Neural crest cell (in vitro differentiated cells): ENCODE measurements at regions not wholly inside any gene's neighbourhood (a gene's known extent, or its start where the extent isn't known, plus 50 kb on each side); places are given as distances from the start of the nearest gene placed in this dataset.
A peak's percentile ranks its signal among the peaks of the same experiment; 100 is the strongest.

Experiments
- DNase-seq: peaks from one replicate; pipeline ENCODE4 v3.0.0; 2021; ENCODE audit warnings: low read depth, mixed read lengths, low spot score
- H3K27ac Mint-ChIP-seq: one replicate; pipeline ENCODE4 v1.8.0; 2021; ENCODE audit warnings: mild to moderate bottlenecking, mixed read lengths; ENCODE audit not compliant: unreplicated experiment
- H3K27me3 Mint-ChIP-seq: 2 replicates; pipeline ENCODE4 v1.8.0; 2021; ENCODE audit warnings: low read depth, mild to moderate bottlenecking, mixed read lengths
- H3K36me3 Mint-ChIP-seq: 2 replicates; pipeline ENCODE4 v1.8.0; 2021; ENCODE audit warnings: low read depth, mild to moderate bottlenecking, mixed read lengths
- H3K4me1 Mint-ChIP-seq: 2 replicates; pipeline ENCODE4 v1.8.0; 2021; ENCODE audit warnings: mixed read lengths
- H3K4me3 Mint-ChIP-seq: one replicate; pipeline ENCODE4 v1.8.0; 2021; ENCODE audit warnings: mild to moderate bottlenecking, mixed read lengths
- H3K9me3 Mint-ChIP-seq: 2 replicates; pipeline ENCODE4 v1.8.0; 2021; ENCODE audit warnings: mixed read lengths
- TF ChIP-seq, protein P1 (sequence below): fragments of 200-600 bp; sonication (generic); conservative IDR thresholded peaks from 2 replicates; pipeline ENCODE4 v1.5.0; 2021; ENCODE audit warnings: antibody characterized with exemption, mild to moderate bottlenecking

DNA sequence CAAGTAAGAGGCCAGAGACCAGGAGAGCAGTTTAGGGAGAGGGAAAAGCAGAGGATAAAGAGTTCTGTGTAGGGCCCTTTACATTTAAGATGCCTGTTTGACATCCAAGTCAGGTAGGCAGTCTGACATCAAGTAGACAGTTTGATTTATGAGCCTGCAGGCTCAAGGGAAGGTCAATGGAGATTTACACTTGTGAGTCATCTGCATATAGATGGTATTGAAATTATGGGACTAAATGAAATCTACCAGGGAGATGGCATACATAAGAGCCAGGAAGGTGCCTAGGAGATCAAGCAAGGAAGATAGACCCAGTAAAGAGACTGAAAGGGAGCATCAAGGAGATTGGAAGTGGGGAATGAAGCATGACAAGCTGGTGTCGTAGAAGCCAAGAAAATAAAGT, 212.4 kb upstream of the PKDCC start:
- TF ChIP-seq, protein P1, sequence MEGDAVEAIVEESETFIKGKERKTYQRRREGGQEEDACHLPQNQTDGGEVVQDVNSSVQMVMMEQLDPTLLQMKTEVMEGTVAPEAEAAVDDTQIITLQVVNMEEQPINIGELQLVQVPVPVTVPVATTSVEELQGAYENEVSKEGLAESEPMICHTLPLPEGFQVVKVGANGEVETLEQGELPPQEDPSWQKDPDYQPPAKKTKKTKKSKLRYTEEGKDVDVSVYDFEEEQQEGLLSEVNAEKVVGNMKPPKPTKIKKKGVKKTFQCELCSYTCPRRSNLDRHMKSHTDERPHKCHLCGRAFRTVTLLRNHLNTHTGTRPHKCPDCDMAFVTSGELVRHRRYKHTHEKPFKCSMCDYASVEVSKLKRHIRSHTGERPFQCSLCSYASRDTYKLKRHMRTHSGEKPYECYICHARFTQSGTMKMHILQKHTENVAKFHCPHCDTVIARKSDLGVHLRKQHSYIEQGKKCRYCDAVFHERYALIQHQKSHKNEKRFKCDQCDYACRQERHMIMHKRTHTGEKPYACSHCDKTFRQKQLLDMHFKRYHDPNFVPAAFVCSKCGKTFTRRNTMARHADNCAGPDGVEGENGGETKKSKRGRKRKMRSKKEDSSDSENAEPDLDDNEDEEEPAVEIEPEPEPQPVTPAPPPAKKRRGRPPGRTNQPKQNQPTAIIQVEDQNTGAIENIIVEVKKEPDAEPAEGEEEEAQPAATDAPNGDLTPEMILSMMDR: no peak
- Mint-ChIP-seq H3K4me1 (no peaks in the 10 kb centered on the region), H3K27me3 (peaks cover 76% of the 10 kb centered on the region), H3K9me3 (no peaks in the 10 kb centered on the region), H3K27ac (no peak overlapping the region), H3K4me3 (no peak overlapping the region), H3K36me3 (no peaks in the 10 kb centered on the region)
- DNase-seq: no peak

DNA sequence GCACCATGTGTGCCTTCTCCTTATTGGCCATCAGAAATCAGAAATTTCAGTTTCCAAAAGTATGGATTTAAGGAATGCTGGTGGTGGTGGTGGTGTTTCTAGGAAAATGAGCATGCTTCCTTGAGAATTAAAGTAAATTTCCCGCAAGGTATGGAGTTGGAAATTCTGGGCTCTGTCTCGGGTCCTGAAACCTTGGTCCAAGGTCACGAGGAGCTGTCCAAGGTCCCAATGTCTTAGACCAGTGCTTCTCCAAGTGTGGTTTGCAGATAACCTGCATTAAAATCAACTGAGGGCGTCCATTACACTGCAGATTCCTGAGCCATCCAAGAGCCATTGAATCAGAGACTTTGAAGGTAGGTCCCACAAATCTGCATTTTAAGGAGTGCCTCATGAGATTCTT, 210.9 kb upstream of the PKDCC start:
- H3K27ac Mint-ChIP-seq: no peak overlapping the region
- TF ChIP-seq, protein P1: no peak
- no peaks in the 10 kb centered on the region for H3K9me3 Mint-ChIP-seq
- peaks cover 82% of the 10 kb centered on the region for H3K27me3 Mint-ChIP-seq
- H3K4me3 Mint-ChIP-seq: no peak overlapping the region
- peak; percentile 39 for DNase-seq
- no peaks in the 10 kb centered on the region for H3K36me3 Mint-ChIP-seq
- H3K4me1 Mint-ChIP-seq: peaks cover 5% of the 10 kb centered on the region

DNA sequence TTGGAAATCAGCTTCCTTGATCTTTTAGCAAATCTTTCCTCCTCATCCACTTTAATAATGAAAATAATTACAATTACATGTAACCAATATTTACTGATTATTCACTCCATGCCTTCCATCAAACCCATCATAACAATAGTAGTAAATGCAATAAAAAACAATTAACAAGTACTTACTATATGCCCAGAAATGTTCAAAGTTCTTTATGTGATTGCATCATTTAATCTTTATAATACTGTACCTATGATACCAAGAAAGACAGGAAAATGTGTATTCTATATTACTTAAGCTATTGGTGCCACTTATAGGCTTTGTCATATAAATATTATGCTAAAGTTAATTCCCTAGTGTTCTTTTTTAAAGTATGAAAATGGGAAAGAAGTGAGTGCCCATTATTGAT, 210.2 kb upstream of the PKDCC start:
- Mint-ChIP-seq H3K4me1 (peaks cover 5% of the 10 kb centered on the region), H3K27me3 (peaks cover 83% of the 10 kb centered on the region), H3K27ac (no peak overlapping the region), H3K9me3 (no peaks in the 10 kb centered on the region), H3K36me3 (no peaks in the 10 kb centered on the region), H3K4me3 (no peak overlapping the region)
- no peak for DNase-seq
- TF ChIP-seq, protein P1: no peak

DNA sequence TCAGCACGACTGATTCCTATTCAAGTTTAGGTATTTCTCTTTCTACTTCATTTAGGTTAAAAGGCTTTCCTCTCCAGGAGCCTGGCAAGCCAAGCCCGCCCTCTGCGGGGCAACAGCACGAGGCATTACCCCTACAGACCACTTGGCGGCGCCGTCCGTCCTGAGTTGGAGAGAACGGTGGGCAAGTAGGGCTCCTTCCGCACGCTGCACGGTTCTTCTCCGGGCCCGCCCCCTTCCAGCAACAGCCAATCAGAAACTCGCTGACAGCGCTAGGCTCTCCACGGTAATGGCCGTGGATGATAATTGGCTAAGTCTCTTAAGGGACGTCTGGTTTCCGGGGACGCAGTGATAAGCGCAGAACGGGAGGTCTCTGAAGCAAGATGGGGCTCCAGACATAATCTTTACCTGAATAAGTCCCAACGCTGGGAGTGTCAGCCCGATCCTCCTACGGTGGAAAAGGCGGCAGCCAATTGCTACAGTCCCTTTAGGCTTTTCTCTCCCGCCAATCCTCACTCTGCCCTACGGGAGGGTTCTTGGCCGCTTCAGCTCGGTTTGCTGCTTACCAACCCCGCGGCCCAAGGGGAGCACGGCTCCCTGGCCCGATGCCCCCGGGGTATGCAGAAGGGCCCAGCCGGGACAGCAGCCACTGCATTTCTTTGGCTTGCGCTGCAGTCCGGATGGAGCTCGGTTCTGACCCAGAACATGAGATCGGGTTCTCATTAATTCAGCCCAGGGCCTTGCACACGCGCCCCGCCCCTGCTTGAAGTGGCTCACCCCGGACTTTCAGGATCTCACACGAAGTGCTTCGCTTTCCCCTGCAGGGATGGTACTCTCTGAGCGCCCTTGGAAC, 206.9 kb upstream of the PKDCC start:
- Mint-ChIP-seq H3K27ac (peak overlapping the region; percentile 50), H3K4me1 (peaks cover 5% of the 10 kb centered on the region), H3K27me3 (peaks cover 91% of the 10 kb centered on the region), H3K36me3 (no peaks in the 10 kb centered on the region), H3K9me3 (no peaks in the 10 kb centered on the region), H3K4me3 (peak overlapping the region; percentile 91)
- peak; percentile 99 for DNase-seq
- TF ChIP-seq, protein P1: peak; percentile 97

DNA sequence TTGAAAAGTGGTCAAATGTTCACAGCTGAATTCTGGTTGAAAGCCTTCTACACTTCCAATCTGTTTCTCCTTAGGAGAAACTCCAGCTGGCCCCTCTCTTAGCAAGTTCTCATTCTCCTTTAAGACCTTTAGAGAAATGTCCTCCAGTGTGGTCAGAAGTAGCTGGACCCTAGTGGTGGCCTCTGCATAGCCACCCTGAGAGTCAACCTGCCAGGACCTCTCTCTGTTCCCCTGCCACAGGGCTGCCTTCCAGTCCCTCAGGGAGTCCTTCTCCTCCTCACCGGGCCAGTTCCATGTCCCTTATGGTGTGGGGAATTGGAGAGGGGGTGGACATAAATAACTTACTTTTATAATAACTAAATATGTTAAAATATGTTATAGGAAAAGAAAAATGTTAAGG, 200.9 kb upstream of the PKDCC start:
- Mint-ChIP-seq H3K4me3 (no peak overlapping the region), H3K4me1 (no peaks in the 10 kb centered on the region), H3K36me3 (no peaks in the 10 kb centered on the region), H3K27ac (no peak overlapping the region), H3K9me3 (no peaks in the 10 kb centered on the region), H3K27me3 (peaks cover 90% of the 10 kb centered on the region)
- TF ChIP-seq, protein P1: no peak
- DNase-seq: no peak
